ENCODE measurements at regions not wholly inside any gene's neighbourhood (a gene's known extent, or its start where the extent isn't known, plus 50 kb on each side); places are given as distances from the start of the nearest gene placed in this dataset.

- Histone ChIP-seq H3K27me3 (replicated peaks in 1 of 2; ENCODE audit: control insufficient read depth in 2 of 2, insufficient read depth in 2 of 2, low read length in 1 of 2) (no peaks in the 10 kb centered on the region), H3K4me3 (no peak overlapping the region), H3K4me2 (ENCODE audit: control insufficient read depth, insufficient read depth) (no peak overlapping the region), H4K20me1 (ENCODE audit: control insufficient read depth, insufficient read depth) (no peaks in the 10 kb centered on the region), H3K27ac (ENCODE audit: control insufficient read depth, insufficient read depth) (no peak overlapping the region), H2AFZ (ENCODE audit: control insufficient read depth, low read depth, low read length) (no peak overlapping the region), H3K9ac (ENCODE audit: control insufficient read depth, insufficient read depth, low read length) (no peak overlapping the region), H3K79me2 (ENCODE audit: control insufficient read depth, insufficient read depth, low read length) (no peaks in the 10 kb centered on the region), H3K9me3 (replicated peaks; ENCODE audit: control insufficient read depth, insufficient read depth, low read length) (no peaks in the 10 kb centered on the region), H3K36me3 (ENCODE audit: control insufficient read depth in 2 of 2, insufficient read depth in 2 of 2, low read length in 1 of 2) (no peaks in the 10 kb centered on the region), H3K4me1 (ENCODE audit: control insufficient read depth, insufficient read depth, low read length) (no peaks in the 10 kb centered on the region)
- WGBS (ENCODE audit: insufficient coverage, insufficient replicate concordance, low lambda C conversion rate, missing lambda C conversion rate) = 0% methylated on average over 1 of the region's 1 CpG
- RAD21 ChIA-PET (ENCODE audit: unreplicated experiment) = no interaction called here
- POLR2A ChIA-PET = no interaction called here
- no peak for DNase-seq (ENCODE audit: low read depth, low spot score)
- CTCF ChIA-PET = interaction anchor here (0.8 kb wide), 1 partner anchor 19 kb away, joined by 4 read pairs; no protein-coding TSS in a partner anchor
- SMC1A ChIA-PET (ENCODE audit: uncharacterized antibody, unreplicated experiment) = interaction anchor here (1.7 kb wide), 1 partner anchor 11 kb away, joined by 5 read pairs; no protein-coding TSS in a partner anchor
- intact Hi-C loops (cut with micrococcal nuclease; ENCODE audit: unreplicated experiment) = no loop called here
- no peak for FAIRE-seq
- in situ Hi-C loops (cut with MboI) = no loop called here
- no peak for TF ChIP-seq MLLT1 (IDR thresholded peaks at IDR 0.05)
- TF ChIP-seq EED (IDR thresholded peaks at IDR 0.05; ENCODE audit: low read depth) = no peak
- no peak for TF ChIP-seq SREBF1 (IDR thresholded peaks at IDR 0.05; ENCODE audit: low read length)
- no peak for TF ChIP-seq RELB (IDR thresholded peaks at IDR 0.05; ENCODE audit: low read depth)
- no peak for TF ChIP-seq TBL1XR1 (IDR thresholded peaks at IDR 0.05; ENCODE audit: low read depth, low read length)
- TF ChIP-seq NRF1 (conservative IDR thresholded peaks at IDR 0.05; ENCODE audit: low read depth, low read length) = no peak
- TF ChIP-seq SMAD5 (IDR thresholded peaks at IDR 0.05; ENCODE audit: low read depth) = no peak
- no peak for TF ChIP-seq KDM1A (IDR thresholded peaks at IDR 0.05; ENCODE audit: borderline replicate concordance)
- TF ChIP-seq SMC3 (IDR thresholded peaks at IDR 0.05; ENCODE audit: borderline replicate concordance, low read length) = no peak
- no peak for TF ChIP-seq BMI1 (IDR thresholded peaks at IDR 0.05; ENCODE audit: borderline replicate concordance)
- no peak for TF ChIP-seq SIX5 (IDR thresholded peaks at IDR 0.05; ENCODE audit: low read depth, low read length, severe bottlenecking)
- no peak for TF ChIP-seq BACH1 (IDR thresholded peaks at IDR 0.05; ENCODE audit: borderline replicate concordance)
- TF ChIP-seq SUPT20H (IDR thresholded peaks at IDR 0.05; ENCODE audit: borderline replicate concordance, control insufficient read depth, low read depth, low read length) = no peak
- TF ChIP-seq STAT3 (IDR thresholded peaks at IDR 0.05; ENCODE audit: low read depth, low read length) = no peak
- no peak for TF ChIP-seq CHD2 (IDR thresholded peaks at IDR 0.05; ENCODE audit: borderline replicate concordance, low read depth, low read length)
- TF ChIP-seq PKNOX1 (IDR thresholded peaks at IDR 0.05) = no peak
- TF ChIP-seq BRCA1 (IDR thresholded peaks at IDR 0.05; ENCODE audit: low read depth, low read length) = no peak
- no peak for TF ChIP-seq RFX5 (IDR thresholded peaks at IDR 0.05; ENCODE audit: low read depth, low read length)
- TF ChIP-seq ASH2L (IDR thresholded peaks at IDR 0.05; ENCODE audit: borderline replicate concordance, low read depth) = no peak
- TF ChIP-seq FOXM1 (IDR thresholded peaks at IDR 0.05; ENCODE audit: low read depth, low read length) = no peak
- no peak for ATAC-seq
- BruUV-seq (replicated peaks) = no TSS peak
Measured at GRCh38 chr6:65903992-65904391, 197.0 kb upstream of the EYS start.
